Transverse colon (tissue), 4 donors: ENCODE measurements at regions not wholly inside any gene's neighbourhood (a gene's known extent, or its start where the extent isn't known, plus 50 kb on each side); places are given as distances from the start of the nearest gene placed in this dataset.

Experiments
- EP300 ChIP-seq: sonication (generic); formaldehyde crosslinking; IDR thresholded peaks from one replicate; pipeline ENCODE4 v1.6.1; 2017; ENCODE audit warnings: antibody characterized with exemption, low read depth
- POLR2A ChIP-seq: fragments of 450-650 bp; IDR thresholded peaks from one replicate; pipeline ENCODE4 v1.6.1; 2016; ENCODE audit warnings: antibody characterized with exemption, mild to moderate bottlenecking, moderate library complexity
- POLR2AphosphoS5 ChIP-seq, 3 donors: sonication (generic); formaldehyde crosslinking; IDR thresholded peaks; one replicate each; pipeline ENCODE4 v1.6.1; 2016; ENCODE audit warnings: antibody characterized with exemption in 3 of 3
- TF ChIP-seq, protein P1 (sequence below), 5 experiments: fragments of 200-600 bp in 3 of 5; fragments of 450-650 bp in 2 of 5; sonication (generic) in 3 of 5; IDR thresholded peaks; 1 replicate in 2 of 5; 2 replicates in 3 of 5; pipeline ENCODE4 v1.5.1; 2016 to 2017; ENCODE audit warnings: antibody characterized with exemption in 5 of 5, inconsistent platforms in 3 of 5, mild to moderate bottlenecking in 2 of 5, moderate library complexity in 1 of 5

DNA sequence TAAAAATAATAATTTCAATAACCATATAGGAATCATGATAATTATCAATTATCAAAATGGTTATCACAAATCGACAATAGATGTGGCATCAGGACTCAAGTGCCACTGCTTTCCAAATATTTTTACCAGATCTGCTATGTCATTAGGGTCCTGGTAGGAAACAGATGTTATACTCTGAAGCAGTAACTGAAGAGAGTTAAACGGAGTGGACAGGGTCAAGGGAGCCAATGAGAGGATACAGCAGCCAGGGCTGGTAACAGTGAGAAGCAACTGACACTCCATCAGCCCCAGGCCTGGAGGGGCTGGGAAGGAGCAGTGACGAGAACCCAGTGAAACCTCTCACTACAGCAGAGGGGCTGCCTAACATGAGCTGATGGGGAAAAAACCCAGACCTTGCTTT is 322.4 kb downstream of the NPR3 start:
- TF ChIP-seq POLR2AphosphoS5 (IDR thresholded peaks at IDR 0.05) (no peak), POLR2A (no peak), EP300 (no peak)
- TF ChIP-seq, protein P1, sequence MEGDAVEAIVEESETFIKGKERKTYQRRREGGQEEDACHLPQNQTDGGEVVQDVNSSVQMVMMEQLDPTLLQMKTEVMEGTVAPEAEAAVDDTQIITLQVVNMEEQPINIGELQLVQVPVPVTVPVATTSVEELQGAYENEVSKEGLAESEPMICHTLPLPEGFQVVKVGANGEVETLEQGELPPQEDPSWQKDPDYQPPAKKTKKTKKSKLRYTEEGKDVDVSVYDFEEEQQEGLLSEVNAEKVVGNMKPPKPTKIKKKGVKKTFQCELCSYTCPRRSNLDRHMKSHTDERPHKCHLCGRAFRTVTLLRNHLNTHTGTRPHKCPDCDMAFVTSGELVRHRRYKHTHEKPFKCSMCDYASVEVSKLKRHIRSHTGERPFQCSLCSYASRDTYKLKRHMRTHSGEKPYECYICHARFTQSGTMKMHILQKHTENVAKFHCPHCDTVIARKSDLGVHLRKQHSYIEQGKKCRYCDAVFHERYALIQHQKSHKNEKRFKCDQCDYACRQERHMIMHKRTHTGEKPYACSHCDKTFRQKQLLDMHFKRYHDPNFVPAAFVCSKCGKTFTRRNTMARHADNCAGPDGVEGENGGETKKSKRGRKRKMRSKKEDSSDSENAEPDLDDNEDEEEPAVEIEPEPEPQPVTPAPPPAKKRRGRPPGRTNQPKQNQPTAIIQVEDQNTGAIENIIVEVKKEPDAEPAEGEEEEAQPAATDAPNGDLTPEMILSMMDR (IDR thresholded peaks at IDR 0.05): no peak
